A673 (cell line): ENCODE measurements at regions not wholly inside any gene's neighbourhood (a gene's known extent, or its start where the extent isn't known, plus 50 kb on each side); places are given as distances from the start of the nearest gene placed in this dataset.

Experiments
- EZH2 ChIP-seq: fragments of 200-600 bp; sonication (generic); IDR thresholded peaks from 2 replicates; pipeline ENCODE4 v1.6.1; 2017; ENCODE audit warnings: borderline replicate concordance, low read depth, mild to moderate bottlenecking, mixed read lengths, antibody characterized with exemption, low read length; ENCODE audit not compliant: poor library complexity, severe bottlenecking
- TF ChIP-seq, protein P1 (sequence below): fragments of 300-800, 200-600 bp; sonication (generic); conservative IDR thresholded peaks from 2 replicates; pipeline ENCODE4 v1.5.1; 2017; ENCODE audit warnings: low read depth, mild to moderate bottlenecking, antibody characterized with exemption, low read length, moderate library complexity, mixed read lengths

DNA sequence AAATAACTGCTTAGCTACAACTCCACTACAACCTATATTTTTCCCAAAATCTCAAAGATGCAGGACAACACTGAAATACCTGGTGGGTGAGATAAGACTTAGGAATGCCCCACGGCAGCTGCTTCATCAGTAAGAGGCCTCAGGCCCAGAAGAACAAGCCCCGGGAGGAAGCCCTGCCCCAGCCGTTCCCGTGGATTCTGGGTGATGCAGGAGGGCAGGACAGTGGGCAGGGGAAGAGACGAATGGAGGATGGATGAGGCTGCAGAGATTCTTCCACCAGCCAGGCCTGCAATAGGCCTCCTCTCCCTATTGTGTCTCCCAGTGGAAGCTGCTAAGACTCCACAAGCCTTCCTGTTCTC, 197.9 kb upstream of the HDAC4 start:
- TF ChIP-seq, protein P1, sequence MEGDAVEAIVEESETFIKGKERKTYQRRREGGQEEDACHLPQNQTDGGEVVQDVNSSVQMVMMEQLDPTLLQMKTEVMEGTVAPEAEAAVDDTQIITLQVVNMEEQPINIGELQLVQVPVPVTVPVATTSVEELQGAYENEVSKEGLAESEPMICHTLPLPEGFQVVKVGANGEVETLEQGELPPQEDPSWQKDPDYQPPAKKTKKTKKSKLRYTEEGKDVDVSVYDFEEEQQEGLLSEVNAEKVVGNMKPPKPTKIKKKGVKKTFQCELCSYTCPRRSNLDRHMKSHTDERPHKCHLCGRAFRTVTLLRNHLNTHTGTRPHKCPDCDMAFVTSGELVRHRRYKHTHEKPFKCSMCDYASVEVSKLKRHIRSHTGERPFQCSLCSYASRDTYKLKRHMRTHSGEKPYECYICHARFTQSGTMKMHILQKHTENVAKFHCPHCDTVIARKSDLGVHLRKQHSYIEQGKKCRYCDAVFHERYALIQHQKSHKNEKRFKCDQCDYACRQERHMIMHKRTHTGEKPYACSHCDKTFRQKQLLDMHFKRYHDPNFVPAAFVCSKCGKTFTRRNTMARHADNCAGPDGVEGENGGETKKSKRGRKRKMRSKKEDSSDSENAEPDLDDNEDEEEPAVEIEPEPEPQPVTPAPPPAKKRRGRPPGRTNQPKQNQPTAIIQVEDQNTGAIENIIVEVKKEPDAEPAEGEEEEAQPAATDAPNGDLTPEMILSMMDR, result no peak
- TF ChIP-seq EZH2, result no peak
